Islet precursor cell (in vitro differentiated cells): ENCODE measurements at regions not wholly inside any gene's neighbourhood (a gene's known extent, or its start where the extent isn't known, plus 50 kb on each side); places are given as distances from the start of the nearest gene placed in this dataset.
"Not testable (repeated sequence)": the region's sequence is repeated elsewhere in the genome, so short reads cannot be mapped to it uniquely, and the experiment has no call there.

ENCODE experiments used
- DNase-seq: peaks from one replicate; pipeline ENCODE4 v3.0.0-alpha.2; 2018

DNA sequence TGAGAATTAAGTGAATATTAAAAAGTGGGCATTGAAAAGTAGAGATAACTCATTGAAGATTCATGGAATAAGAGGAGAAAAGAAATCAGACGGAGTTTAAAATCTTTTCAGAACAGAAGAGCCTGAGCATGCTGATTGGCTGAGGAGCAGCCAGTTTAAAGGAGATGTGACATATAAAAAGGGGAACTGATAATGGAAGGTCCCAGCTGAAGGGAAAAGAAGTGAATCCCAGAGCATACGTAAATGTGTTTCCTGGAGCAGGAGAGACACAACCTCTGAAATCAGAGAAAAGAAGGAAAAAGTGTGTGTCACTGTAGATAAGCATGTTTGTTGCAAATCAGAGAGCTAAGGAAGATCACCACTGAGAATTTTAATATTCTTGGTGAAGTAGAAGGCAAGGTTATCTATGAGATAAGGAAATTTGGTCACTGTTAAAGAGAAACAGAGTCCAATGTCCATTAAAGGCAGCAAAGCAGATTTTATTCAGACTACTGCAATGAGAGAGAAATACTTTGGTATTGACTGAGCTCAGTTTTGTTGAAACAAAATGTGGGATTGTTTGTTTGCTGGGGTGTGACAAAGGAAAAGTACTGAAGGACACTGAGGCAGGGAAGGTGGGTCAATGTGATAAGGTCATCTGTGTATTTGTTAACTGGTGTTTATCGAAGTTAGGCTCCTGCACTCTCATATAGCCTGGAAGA, 84.6 kb upstream of the WDR72 start:
- no peak for DNase-seq

DNA sequence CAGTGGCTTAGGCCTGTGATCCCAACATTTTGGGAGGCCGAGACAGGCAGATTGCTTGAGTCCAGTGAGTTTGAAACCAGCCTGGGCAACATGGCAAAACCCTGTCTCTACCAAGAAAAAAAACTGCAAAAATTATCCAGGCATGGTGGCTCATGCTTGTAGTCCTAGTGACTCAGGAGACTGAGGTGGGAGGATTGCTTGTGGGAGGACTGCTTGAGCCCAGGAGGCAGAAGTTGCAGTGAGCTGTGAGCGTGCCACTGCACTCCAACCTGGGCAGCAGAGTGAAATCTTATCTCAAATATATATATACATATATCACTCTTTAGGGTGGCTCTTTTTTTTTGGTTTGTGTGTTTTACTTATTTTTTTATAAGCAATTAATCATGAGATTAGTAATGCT, 83.7 kb upstream of the WDR72 start:
- DNase-seq, result no peak

DNA sequence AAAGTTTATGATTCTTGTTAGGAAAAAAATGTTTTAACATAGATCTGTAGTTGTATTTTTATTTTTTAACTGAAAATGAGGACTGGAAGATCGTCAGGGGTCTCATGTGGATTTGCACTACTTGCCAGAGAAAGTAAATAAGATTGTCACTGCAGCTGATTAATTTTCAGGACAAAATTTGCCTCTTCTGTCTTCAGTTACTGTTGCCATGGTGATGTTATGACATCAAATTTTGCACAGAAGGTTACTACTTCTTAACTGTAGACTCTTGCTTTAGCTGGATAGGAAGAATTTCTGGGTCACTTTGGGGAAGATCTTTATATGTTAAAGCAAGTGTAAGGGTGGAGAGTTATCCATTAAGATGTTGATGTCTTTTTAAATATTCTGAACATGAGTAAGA, 82.2 kb upstream of the WDR72 start:
- DNase-seq, result no peak

DNA sequence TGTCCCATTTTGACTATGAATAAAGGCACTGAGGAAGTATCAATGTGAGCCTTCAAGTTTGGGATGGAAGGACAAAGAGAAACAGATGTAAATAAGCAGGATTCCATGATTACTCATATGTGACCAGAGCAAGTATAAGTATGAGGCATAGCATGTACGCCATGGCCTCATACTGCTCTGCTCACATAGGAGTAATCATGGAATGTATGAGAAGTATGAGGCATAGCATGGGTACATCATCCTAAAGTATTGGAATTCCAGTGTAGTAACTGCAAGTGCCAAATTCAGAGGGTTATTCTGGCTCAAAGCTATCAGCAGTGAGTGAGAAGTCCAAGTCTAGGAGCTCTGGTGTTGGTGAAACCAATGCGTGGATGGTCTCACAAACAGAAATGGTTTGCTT, 81.2 kb upstream of the WDR72 start:
- no peak for DNase-seq

DNA sequence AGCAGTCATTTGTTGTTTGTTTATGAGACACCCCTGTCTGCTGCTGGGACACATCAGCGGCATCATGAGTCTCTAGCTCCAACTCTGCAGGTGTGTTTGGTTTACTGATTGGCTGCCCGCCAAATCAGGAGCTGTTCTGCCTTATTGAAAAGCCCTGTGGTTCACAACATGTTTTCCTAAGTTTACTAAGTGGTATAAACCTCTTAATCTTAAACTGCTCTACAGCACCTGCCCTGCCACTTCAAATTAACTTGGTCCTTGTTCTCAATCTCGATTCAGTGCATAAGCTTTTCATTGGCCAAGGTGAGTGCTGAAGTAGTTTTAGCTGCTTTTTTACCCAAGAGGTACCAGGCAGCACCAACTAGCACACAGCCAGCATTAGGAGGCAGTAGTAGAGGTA, 77.8 kb upstream of the WDR72 start:
- DNase-seq, result no peak

DNA sequence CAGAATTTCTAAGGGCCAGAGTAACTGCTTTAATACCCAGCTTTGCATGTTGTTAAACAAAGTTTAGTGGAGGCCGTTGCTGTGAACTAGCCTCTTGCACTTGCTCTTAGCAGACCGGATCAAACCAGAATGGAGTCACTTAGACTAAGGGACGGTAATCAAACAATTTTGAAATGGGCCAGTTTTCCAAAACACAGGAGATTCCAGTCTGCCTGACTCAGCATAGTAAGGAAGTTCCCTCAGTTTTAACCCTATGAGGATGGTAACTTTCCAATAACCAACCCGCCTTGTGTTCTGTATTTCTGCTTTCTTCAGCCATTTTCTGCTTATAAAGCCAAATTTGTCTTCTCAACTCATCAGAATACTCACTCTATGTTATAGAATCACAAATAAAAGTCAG, 77.2 kb upstream of the WDR72 start:
- DNase-seq, result no peak

DNA sequence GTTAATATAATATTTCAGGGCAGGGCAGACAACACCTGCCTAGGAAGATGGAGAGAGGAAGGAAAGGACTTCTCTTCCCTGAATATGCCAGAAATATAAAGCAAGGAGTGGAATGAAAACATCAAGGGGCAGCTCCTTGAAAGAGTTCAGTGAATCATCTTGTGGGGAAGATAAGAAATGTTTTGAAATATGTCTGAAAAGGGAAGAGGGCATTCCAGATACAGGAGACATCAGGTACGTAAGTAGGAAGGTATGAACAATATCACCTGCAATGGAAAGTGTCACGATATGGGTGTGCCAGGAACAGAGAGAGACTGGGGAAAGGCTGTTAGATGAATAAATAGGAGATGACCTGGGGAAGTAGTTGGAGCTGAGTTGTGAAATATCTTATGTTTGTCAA, 75.8 kb upstream of the WDR72 start:
- no peak for DNase-seq

DNA sequence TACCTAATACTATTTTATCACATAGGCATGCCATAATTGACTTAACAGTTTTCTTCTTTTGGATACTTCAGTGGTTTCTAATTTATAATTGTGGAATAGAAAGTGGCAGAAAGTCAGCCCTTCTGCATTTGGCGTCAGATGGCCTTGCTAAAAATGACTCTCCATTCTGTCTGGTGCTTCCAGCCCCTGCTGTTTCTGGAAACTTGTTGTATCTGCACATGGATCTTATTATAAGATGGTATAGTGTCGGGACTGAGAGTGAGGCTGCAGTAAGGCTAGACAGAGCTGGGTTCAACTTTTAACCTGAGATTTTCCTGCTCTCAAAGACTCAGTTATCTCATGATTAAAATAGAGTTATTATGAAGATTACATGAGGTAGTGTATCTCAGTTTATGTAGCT, 74.8 kb upstream of the WDR72 start:
- no peak for DNase-seq

DNA sequence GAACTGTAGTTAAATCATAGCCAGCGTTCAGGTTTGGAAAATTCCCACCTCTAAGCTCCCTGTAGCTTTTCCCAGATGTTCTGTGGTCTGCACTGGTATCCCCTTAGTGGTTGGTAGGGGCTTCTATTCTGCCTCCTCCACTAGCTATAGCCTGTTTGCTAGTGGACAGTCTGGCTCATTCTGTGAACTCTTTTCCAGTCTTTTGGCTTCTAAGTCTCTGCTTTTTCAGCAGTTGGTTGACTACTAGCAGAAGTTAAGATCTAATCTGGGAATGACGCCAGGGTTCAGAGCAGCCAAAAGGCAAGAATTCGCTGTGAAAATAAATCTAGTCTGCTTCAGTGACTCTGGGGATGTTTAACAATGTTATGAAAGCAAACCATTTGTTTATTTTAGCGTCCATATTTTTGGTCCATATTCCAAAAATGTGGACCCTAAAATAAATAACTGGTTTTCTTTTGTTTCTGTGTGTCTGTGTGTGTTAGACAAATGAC, 73.7 kb upstream of the WDR72 start:
- no peak for DNase-seq

DNA sequence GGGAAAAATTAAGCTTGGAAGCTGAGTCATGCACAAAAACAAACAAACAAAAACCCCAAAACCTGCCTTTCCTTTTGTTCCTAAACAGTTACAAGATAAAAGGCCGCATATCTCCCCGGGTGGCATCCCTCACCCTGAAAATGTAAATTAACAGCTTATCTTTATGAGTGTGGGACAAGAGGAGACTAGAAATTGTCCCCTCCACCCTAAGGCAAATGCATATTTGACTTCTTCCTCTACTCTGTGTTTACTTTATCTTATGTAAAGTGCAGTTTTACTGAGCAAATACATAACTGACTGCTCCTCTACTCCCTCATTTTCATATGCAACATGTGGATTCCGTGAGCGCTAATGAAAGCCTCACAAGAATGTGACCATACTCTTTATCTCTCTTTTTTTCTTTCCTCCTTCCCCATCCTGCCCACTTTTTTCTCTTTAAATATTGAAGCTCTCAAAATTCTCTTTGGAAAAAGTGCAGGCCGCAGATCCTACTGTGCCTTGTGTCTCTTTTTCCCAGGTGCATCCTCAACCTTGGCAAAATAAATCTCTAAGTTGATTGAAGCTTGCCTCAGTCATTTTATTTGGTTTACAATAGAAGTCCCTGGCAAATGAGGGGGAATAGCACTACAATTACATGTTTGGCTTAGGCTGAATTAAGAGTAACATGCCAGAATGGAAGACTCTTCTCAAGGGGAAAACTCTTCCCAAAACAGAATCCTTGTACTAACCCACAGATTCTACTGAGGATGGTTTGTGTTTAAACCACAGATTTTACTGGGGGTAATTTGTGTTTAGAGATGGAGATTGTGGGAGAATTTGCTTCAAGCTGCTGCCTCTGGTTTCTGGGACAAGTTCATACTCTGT, 72.7 kb upstream of the WDR72 start:
- DNase-seq, result no peak

DNA sequence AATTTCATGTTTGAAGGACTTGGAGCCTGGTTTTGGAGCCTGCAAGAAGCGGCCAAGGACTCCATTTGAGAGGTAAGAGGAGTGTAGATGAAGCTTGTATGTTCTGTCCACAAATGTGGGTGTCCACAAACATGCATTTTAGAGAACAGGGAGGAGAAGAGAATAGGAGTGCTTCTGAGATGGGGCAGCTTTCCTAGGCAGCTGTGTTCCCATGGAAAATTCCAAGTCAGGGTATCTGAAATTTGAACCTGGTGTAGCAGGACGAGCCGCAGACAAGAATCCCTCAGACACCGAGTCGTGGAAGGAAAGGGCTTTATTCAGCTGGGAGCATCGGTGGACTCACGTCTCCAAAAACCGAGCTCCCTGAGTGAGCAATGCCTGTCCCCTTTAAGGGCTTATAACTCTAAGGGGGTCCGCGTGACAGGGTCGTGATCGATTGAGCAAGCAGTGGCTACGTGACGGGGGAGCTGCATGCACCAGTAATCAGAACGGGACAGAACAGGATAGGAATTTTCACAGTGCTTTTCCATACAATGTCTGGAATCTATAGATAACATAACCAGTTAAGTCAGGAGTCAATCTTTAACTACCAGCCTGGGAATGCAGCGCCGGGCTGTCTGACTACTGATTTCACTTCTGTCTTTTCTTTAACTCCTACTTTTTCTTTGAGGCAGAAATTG, 71.4 kb upstream of the WDR72 start:
- DNase-seq, result peak; percentile 72

DNA sequence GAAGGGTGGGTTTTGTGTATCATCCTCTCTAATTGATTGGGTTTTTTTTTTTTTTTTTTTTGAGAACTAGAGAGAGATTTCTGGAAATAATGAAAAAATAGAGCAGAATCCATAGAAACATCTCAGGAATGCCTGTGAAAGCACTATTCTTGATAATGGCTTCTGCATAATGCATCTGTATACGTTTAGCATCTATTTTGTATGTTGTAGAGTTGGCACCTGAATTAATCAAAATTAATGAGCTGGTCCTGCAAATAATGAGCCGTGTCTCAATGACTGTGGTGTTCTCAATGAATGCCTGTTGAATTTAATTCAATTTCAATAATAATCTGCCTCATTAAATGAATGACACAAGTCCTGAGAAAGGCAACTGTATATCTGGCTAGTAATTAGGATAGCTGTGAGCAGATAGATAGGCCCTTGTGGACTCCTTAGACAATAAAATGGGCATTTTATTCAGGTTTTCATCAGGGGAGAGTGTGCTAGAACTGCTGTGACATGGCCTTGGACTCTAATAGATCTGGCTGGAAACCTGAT, 70.5 kb upstream of the WDR72 start:
- no peak for DNase-seq

DNA sequence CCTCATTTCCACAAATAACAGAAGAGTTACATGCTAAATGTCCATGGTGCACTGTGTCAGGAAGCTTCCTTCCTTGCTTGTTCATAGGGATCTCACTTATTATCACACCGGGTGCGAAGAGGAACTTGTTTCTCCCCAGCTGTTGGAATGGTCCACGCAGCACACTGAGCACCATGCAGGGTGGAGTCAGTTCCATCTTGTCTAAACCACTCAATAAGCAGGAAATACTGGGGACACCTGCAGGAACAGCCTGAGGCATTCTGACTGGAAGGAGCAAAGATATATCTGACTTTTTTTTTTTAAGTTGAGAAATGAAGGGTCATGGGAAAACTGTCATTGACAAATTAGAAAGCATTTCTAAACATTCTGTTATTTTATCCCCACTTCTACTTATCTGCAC, 70.0 kb upstream of the WDR72 start:
- DNase-seq, result no peak

DNA sequence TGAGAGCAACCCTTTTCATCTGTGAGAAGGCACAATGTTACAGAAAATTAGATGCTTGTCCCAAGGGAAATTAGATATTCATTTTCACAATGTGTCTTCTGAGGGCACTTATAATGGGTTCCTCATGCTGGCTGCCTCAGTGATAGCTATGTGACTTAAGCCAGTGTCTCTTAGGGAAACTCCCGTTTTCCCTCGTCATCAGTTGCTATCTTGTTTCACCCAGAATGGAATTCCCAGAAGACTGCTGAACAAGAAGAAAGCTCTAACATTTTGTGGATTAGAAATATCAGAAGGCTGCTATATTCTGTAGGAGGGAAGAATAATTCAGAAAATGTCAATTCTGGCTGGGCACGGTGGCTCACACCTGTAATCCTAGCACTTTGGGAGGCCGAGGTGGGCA, 67.9 kb upstream of the WDR72 start:
- no peak for DNase-seq

DNA sequence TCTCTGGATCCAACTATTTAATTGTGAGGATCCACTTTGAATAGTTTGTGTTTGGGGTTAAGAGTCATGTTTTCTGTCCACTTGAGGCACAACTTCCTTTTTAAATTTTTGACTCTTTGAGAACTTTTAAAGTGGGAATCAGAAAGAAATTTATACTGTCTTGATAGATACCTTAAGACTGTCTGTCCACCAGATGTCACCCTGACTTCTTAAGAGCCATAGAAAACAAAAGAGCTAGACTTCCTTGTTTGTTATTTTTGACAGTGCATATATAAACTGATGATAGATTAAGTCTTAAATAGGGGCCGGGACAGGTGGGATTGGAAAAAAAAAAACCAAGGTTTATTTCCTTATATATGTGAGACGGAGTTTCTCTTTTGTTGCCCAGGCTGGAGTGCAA, 52.1 kb upstream of the WDR72 start:
- DNase-seq, result no peak

DNA sequence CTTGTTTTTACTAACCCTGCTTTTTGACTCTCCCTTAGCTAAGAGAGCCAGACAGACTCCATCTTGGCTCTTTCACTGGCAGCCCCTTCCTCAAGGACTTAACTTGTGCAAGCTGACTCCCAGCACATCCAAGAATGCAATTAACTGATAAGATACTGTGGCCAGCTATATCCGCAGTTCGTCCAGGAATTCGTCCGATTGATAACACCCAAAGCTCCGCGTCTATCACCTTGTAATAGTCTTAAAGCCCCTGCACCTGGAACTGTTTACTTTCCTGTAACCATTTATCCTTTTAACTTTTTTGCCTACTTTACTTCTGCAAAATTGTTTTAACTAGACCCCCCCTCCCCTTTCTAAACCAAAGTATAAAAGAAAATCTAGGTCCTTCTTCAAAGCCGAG, 50.8 kb upstream of the WDR72 start:
- DNase-seq, result not testable (repeated sequence)
